Activated CD4-positive, alpha-beta T cell treated with anti-CD3 and anti-CD28 coated beads, Interleukin-2, amount 10 ng/mL, durations not matched to agents 7 days and 5 days (primary cell): ENCODE measurements at regions not wholly inside any gene's neighbourhood (a gene's known extent, or its start where the extent isn't known, plus 50 kb on each side); places are given as distances from the start of the nearest gene placed in this dataset.

Experiments used
- CTCF ChIA-PET: fragments of 350-600 bp; sonication (Branson Sonifier 250); formaldehyde crosslinking; loops from one replicate; lab custom pipeline; 2021; ENCODE audit warnings: antibody characterized with exemption; lab: Charles Lee
- POLR2A ChIA-PET: fragments of 350-600 bp; sonication (Branson Sonifier 250); formaldehyde crosslinking; loops from one replicate; lab custom pipeline; 2021; ENCODE audit warnings: antibody characterized with exemption; lab: Charles Lee
- DNase-seq: peaks from one replicate; pipeline ENCODE4 v3.0.0-alpha.2; 2020
- H3K27ac Mint-ChIP-seq: one replicate; pipeline ENCODE4 v1.8.0; 2021; ENCODE audit warnings: mild to moderate bottlenecking, moderate library complexity, mixed read lengths
- H3K27me3 Mint-ChIP-seq: one replicate; pipeline ENCODE4 v1.8.0; 2021; ENCODE audit warnings: mixed read lengths
- H3K36me3 Mint-ChIP-seq: one replicate; pipeline ENCODE4 v1.8.0; 2021; ENCODE audit warnings: low read depth, mixed read lengths
- H3K4me1 Mint-ChIP-seq: one replicate; pipeline ENCODE4 v1.8.0; 2021; ENCODE audit warnings: mixed read lengths
- H3K4me3 Mint-ChIP-seq: one replicate; pipeline ENCODE4 v1.8.0; 2021; ENCODE audit warnings: mild to moderate bottlenecking, moderate library complexity, mixed read lengths
- H3K9me3 Mint-ChIP-seq: one replicate; pipeline ENCODE4 v1.8.0; 2021; ENCODE audit warnings: mixed read lengths

DNA sequence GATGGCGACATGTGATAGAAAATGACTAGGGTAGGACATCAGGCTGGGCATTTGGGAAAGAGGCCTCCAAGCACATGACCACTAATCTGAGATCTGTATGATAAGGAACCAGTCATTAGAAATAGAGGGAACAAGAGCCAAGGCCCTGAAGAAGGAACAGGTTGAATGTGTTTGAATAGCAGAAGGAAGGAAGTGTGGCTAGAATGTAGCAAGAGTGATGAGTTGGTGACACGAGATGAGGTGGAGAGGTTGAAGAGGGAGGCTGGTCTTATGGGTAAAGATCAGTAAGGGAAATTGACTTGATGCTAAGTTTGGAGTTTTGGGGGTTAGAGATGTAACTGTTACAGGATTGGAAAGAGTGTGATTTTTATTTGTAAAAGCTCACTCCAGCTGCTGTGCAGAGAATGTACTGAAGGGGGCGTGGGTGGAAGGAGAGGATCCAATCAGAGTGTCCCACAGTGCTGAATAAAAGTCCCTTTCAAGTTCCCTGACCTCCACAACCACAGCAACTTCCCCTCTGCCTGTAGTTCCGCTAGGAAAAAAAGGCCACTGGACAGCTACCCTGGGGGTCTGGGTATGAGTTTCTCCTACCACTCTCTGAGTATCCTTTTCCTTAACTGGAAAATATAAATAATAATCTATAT, 295.0 kb downstream of the OMA1 start:
- Mint-ChIP-seq H3K4me3 (no peak overlapping the region), H3K9me3 (no peaks in the 10 kb centered on the region), H3K27me3 (peaks cover 39% of the 10 kb centered on the region), H3K27ac (no peak overlapping the region), H3K36me3 (no peaks in the 10 kb centered on the region), H3K4me1 (peaks cover 2% of the 10 kb centered on the region)
- DNase-seq, result no peak
- POLR2A ChIA-PET, result no interaction called here
- CTCF ChIA-PET, result no interaction called here

GRCh38 chr1:58250587-58250948, 296.0 kb downstream of the OMA1 start:
- Mint-ChIP-seq H3K27ac (no peak overlapping the region), H3K4me1 (peaks cover 2% of the 10 kb centered on the region), H3K27me3 (peaks cover 44% of the 10 kb centered on the region), H3K36me3 (no peaks in the 10 kb centered on the region), H3K9me3 (no peaks in the 10 kb centered on the region), H3K4me3 (no peak overlapping the region)
- ChIA-PET CTCF (no interaction called here), POLR2A (no interaction called here)
- no peak for DNase-seq

DNA sequence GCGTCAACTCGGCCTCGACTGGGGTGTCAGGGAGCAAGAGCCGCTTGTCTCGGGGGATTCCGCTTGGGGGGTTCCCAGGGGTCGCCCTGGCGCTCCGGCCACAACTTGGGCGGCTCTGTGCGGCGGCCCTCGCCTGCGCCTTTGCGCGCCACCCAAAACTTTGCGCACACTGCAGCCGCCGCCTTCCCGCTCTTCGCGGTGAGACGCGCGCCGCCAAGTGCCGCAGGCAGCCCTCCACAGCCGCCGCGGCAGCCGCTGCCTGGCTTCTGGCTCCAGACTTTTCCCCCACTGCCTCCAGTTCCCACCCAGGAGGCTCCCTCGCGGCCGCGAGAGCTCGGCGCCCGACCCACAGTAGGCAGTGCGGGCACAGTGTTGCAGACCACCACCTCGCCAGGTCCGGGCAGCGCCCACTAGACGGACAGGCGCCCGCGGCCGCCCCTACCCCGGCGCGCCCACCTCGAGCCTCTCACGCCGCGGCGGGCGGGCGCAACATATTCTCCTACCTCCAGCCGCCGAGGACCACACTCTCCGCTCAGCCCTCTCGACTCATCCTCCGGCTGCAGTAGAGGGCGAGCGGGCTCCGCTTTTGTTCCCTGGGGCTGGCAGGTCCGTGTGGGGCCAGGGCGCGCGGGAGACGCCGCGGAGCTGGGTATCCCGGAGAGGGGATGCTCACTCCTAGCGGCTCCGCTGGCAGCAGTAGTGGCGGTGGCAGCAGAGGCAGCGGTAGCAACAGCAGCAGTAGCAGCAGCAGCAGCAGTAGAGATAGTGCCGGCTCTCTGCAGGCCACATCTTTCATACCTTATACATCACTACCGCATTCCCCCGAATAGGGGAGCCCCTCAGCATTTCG, 296.6 kb downstream of the OMA1 start:
- no peaks in the 10 kb centered on the region for H3K9me3 Mint-ChIP-seq
- CTCF ChIA-PET, result interaction anchor here (1.4 kb wide), 1 partner anchor 10 kb away, joined by 3 read pairs; no protein-coding TSS in a partner anchor
- H3K36me3 Mint-ChIP-seq, result no peaks in the 10 kb centered on the region
- peaks cover 44% of the 10 kb centered on the region for H3K27me3 Mint-ChIP-seq
- H3K27ac Mint-ChIP-seq, result no peak overlapping the region
- H3K4me1 Mint-ChIP-seq, result peaks cover 2% of the 10 kb centered on the region
- no peak overlapping the region for H3K4me3 Mint-ChIP-seq
- DNase-seq, result no peak
- POLR2A ChIA-PET, result no interaction called here

- Mint-ChIP-seq H3K27me3 (peaks cover 44% of the 10 kb centered on the region), H3K4me3 (no peak overlapping the region)
- POLR2A ChIA-PET, result no interaction called here
These were observed 297.2 kb downstream of the OMA1 start for GRCh38 chr1:58249388-58249736.

DNA sequence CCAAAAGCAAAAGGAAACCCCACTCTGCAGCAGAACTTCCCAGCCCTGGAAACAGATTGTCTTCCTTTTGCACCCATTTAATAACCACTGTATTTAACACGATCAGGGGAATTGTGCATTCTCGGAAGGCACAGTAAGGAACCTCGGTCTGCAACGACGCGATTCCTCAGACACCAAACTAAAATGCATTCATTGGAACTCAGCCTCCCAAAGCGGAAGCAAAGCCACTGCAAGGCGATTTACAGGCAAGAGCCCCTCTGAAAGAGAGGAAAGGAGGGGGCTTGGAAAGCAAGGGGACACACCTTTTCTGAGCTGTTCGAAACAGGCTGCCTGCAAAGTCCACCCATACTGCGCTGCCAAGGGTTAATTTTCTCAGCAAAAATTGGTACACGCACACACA, 297.7 kb downstream of the OMA1 start:
- POLR2A ChIA-PET, result no interaction called here
- Mint-ChIP-seq H3K27me3 (peaks cover 46% of the 10 kb centered on the region), H3K36me3 (no peaks in the 10 kb centered on the region), H3K9me3 (no peaks in the 10 kb centered on the region), H3K4me1 (peaks cover 2% of the 10 kb centered on the region), H3K27ac (no peak overlapping the region), H3K4me3 (no peak overlapping the region)
- no peak for DNase-seq
- CTCF ChIA-PET, result interaction anchor here (1.4 kb wide), 1 partner anchor 9 kb away, joined by 3 read pairs; no protein-coding TSS in a partner anchor

More at GRCh38 chr1:58249388-58249736, 297.2 kb downstream of the OMA1 start:
- CTCF ChIA-PET, result interaction anchor here (1.4 kb wide), 1 partner anchor 10 kb away, joined by 3 read pairs; no protein-coding TSS in a partner anchor
- Mint-ChIP-seq H3K4me1 (peaks cover 2% of the 10 kb centered on the region), H3K27ac (no peak overlapping the region), H3K9me3 (no peaks in the 10 kb centered on the region), H3K36me3 (no peaks in the 10 kb centered on the region)
- no peak for DNase-seq

GRCh38 chr1:58248072-58248471, 298.5 kb downstream of the OMA1 start:
- no peak overlapping the region for H3K27ac Mint-ChIP-seq
- no peak overlapping the region for H3K4me3 Mint-ChIP-seq
- no peaks in the 10 kb centered on the region for H3K36me3 Mint-ChIP-seq
- H3K9me3 Mint-ChIP-seq, result no peaks in the 10 kb centered on the region
- ChIA-PET CTCF (no interaction called here), POLR2A (no interaction called here)
- H3K27me3 Mint-ChIP-seq, result peaks cover 47% of the 10 kb centered on the region
- peaks cover 2% of the 10 kb centered on the region for H3K4me1 Mint-ChIP-seq
- DNase-seq, result no peak

DNA sequence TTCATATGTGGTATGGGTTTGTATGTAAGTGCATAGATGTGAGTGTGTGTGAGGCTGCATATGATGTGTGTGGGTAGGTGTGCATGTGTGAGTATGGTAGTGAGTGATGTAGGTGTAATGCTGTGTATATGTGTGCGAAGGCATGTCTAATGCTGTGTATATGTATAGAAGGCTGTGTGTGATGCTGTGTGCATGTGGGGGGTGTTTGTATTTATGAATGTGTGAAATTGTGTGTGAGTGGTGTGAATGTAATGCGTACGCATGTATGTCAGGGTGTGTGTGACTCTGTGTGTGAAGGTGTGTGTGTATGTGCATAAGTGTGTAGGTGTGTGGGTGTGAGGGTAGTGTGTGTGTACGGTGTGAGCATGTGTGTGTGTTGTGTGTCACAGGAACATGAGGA, 300.0 kb downstream of the OMA1 start:
- peaks cover 2% of the 10 kb centered on the region for H3K4me1 Mint-ChIP-seq
- no peaks in the 10 kb centered on the region for H3K36me3 Mint-ChIP-seq
- no peak for DNase-seq
- H3K27ac Mint-ChIP-seq, result no peak overlapping the region
- H3K9me3 Mint-ChIP-seq, result no peaks in the 10 kb centered on the region
- CTCF ChIA-PET, result no interaction called here
- H3K4me3 Mint-ChIP-seq, result no peak overlapping the region
- peaks cover 48% of the 10 kb centered on the region for H3K27me3 Mint-ChIP-seq
- POLR2A ChIA-PET, result no interaction called here

DNA sequence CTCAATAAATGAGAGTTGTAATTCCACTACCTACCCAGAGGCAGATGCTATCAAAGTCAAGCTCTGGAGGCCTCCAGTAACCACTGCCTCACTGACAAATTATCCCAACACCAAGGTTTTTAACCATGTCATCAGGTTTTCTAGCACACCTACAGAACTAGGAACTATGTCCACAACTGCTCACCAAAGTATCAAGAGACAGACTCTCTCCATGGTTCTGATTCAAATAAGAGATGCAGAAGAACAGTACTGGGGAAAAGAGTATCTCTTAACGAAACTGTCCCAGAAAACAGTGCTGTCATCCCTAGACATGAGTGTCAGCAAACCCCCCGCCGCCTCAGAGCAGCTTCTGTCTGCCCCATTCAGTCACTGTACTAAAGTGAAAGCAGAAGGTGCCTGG, 301.7 kb downstream of the OMA1 start:
- Mint-ChIP-seq H3K4me1 (no peaks in the 10 kb centered on the region), H3K27ac (no peak overlapping the region), H3K36me3 (no peaks in the 10 kb centered on the region), H3K27me3 (peaks cover 33% of the 10 kb centered on the region), H3K9me3 (no peaks in the 10 kb centered on the region), H3K4me3 (no peak overlapping the region)
- DNase-seq, result no peak
- ChIA-PET POLR2A (no interaction called here), CTCF (no interaction called here)

DNA sequence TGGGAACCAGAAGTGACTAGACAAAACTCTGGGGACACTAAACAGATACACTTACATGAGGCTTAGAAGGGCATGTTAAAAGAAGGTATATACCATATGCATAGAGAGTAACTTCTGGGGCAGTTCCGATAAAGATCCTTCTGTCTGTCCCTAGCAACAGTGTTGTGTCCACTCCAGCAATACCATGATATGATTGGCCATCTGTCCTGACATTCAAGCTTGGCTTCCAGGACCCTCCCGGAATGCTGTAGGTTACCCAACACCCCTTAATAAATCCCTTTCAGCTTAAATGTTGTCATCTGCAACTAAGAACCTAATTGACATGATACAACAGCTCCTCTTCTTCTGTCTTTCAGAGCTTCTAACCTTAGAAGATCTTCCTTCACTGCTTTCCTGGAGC, 307.7 kb downstream of the OMA1 start:
- Mint-ChIP-seq H3K9me3 (no peaks in the 10 kb centered on the region), H3K27ac (no peak overlapping the region), H3K36me3 (no peaks in the 10 kb centered on the region), H3K4me1 (no peaks in the 10 kb centered on the region), H3K4me3 (no peak overlapping the region), H3K27me3 (peaks cover 3% of the 10 kb centered on the region)
- ChIA-PET CTCF (interaction anchor here (1.6 kb wide), 1 partner anchor 11 kb away, joined by 3 read pairs; no protein-coding TSS in a partner anchor), POLR2A (no interaction called here)
- no peak for DNase-seq

DNA sequence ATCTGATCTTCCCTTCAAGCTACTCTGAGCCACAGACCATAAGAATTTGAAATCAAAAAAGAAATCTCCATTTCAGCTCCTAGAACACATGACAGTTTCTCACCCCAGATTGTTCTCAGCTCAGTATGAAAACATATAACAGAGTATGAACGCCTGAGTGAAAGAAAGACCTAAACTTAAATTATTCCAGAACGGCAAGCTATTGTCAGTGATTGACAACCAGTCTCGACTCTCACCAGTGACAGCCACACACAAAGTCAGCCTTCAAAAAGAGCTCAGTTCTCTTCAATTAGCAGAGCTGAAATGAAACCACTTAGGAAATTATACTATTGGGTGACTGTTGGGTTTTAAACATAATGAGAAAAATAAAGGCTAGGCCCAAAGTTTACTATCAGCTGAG, 312.8 kb downstream of the OMA1 start:
- H3K36me3 Mint-ChIP-seq, result no peaks in the 10 kb centered on the region
- H3K27ac Mint-ChIP-seq, result no peak overlapping the region
- no peak for DNase-seq
- no peaks in the 10 kb centered on the region for H3K9me3 Mint-ChIP-seq
- CTCF ChIA-PET, result no interaction called here
- H3K4me3 Mint-ChIP-seq, result no peak overlapping the region
- H3K27me3 Mint-ChIP-seq, result no peaks in the 10 kb centered on the region
- POLR2A ChIA-PET, result no interaction called here
- no peaks in the 10 kb centered on the region for H3K4me1 Mint-ChIP-seq

- H3K27ac Mint-ChIP-seq, result no peak overlapping the region
- POLR2A ChIA-PET, result no interaction called here
- DNase-seq, result no peak
- H3K4me3 Mint-ChIP-seq, result no peak overlapping the region
- no peaks in the 10 kb centered on the region for H3K4me1 Mint-ChIP-seq
- CTCF ChIA-PET, result interaction anchor here (0.6 kb wide), 1 partner anchor 430 kb away, joined by 4 read pairs; no protein-coding TSS in a partner anchor
- H3K27me3 Mint-ChIP-seq, result no peaks in the 10 kb centered on the region
- H3K9me3 Mint-ChIP-seq, result no peaks in the 10 kb centered on the region
- H3K36me3 Mint-ChIP-seq, result no peaks in the 10 kb centered on the region
These were observed 315.3 kb downstream of the OMA1 start for GRCh38 chr1:58231204-58231603.

- CTCF ChIA-PET, result no interaction called here
- H3K36me3 Mint-ChIP-seq, result no peaks in the 10 kb centered on the region
- H3K9me3 Mint-ChIP-seq, result no peaks in the 10 kb centered on the region
- no peaks in the 10 kb centered on the region for H3K4me1 Mint-ChIP-seq
- no peaks in the 10 kb centered on the region for H3K27me3 Mint-ChIP-seq
- H3K27ac Mint-ChIP-seq, result no peak overlapping the region
- DNase-seq, result no peak
- POLR2A ChIA-PET, result no interaction called here
- H3K4me3 Mint-ChIP-seq, result no peak overlapping the region
These were observed 318.9 kb downstream of the OMA1 start for GRCh38 chr1:58227604-58228003.

DNA sequence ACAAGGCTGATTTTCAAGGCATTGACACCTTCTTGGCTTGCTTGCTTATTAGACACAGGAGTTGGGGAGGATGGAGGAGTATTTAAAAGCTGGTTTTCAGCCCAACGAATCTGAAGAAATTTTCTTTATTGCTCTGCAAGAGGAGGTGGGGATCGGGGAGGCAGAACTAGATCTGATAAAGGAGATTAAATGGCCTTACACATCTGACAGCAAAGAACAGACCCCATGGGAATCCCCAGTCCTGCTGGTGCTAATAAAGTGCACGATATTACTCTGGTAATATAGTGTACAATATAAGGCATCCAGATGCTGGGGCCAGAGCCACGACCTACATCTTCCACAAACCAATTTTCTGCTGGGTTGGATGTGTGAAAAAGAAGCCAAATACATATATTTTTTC, 323.0 kb downstream of the OMA1 start:
- CTCF ChIA-PET, result no interaction called here
- Mint-ChIP-seq H3K27ac (no peak overlapping the region), H3K4me3 (no peak overlapping the region), H3K27me3 (no peaks in the 10 kb centered on the region), H3K4me1 (no peaks in the 10 kb centered on the region), H3K9me3 (no peaks in the 10 kb centered on the region), H3K36me3 (no peaks in the 10 kb centered on the region)
- POLR2A ChIA-PET, result no interaction called here
- DNase-seq, result no peak
